CD4-positive, alpha-beta T cell treated with Interleukin-2 at 100 ng/mL for 4 hours (primary cell): ENCODE measurements at regions not wholly inside any gene's neighbourhood (a gene's known extent, or its start where the extent isn't known, plus 50 kb on each side); places are given as distances from the start of the nearest gene placed in this dataset.
"Not testable (repeated sequence)": the region's sequence is repeated elsewhere in the genome, so short reads cannot be mapped to it uniquely, and the experiment has no call there.

Source experiments
- DNase-seq: peaks from one replicate; pipeline ENCODE4 v3.0.0-alpha.2; 2020; ENCODE audit warnings: low spot score

GRCh38 chr18:47407736-47408135 lies 156.3 kb upstream of the SKOR2 start:
- DNase-seq = no peak

- DNase-seq = no peak
Observed at GRCh38 chr18:47404845-47405244, 153.4 kb upstream of the SKOR2 start.

- no peak for DNase-seq
Observed at GRCh38 chr18:47403949-47404348, 152.5 kb upstream of the SKOR2 start.

DNA sequence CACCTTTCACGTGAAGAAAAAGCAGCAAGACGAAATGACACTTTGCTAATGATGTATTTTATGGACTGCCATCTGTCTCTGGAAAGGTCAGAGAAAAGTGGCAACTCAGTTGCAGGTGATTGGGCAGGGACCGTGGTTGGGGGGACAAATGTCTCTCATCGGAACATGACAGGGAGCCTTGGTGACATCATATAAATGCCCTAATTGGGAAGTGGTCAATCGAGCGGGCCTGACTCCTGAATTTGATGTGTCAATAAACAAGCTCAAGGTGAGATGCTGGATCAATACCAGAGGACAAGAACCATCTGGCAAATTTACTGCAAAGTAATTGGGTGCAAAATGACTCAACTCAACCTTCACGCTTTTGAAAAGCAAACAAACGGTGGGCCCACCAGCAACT lies 151.9 kb upstream of the SKOR2 start:
- no peak for DNase-seq

- no peak for DNase-seq
Observed at GRCh38 chr18:47399475-47399874, 148.0 kb upstream of the SKOR2 start.

- DNase-seq = no peak
Observed at GRCh38 chr18:47397671-47398319, 146.3 kb upstream of the SKOR2 start.

DNA sequence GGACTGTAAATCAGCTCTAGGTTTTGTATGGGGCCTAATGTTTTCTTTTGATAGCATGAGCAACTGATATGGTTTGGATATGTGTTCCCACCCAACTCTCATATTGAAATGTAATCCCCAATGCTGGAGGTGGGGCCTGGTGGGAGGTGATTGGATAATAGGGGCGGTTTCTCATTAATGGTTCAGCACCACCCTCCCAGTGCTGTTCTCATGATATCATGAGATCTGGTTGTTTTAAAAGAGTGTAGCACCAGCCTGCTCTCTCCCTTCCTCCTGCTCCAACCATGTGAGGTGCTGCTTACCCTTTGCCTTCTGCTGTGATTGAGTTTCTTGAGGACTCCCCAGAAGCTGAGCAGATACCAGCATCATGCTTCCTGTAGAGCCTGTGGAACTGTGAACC lies 140.2 kb upstream of the SKOR2 start:
- no peak for DNase-seq

GRCh38 chr18:47390410-47391024 lies 139.1 kb upstream of the SKOR2 start:
- no peak for DNase-seq

DNA sequence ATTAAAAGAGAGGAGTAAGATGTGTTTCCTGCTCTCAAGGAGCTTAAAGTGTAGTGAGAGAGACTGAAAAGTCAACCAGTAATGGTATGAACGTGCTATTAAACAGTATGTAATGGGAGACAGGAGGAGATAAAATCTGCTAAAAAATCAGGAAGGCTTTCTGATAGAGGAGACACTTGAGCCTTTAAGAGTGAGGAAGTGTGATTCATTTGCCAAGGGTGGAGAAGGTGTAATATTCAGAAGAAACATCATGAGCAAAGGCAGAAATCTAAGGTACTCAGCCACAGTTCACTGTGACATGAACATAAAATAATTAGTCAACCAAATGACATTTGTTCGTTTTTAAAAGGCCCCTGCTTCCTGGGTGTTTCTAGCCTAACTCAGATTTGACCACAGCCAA lies 137.8 kb upstream of the SKOR2 start:
- DNase-seq = no peak

DNA sequence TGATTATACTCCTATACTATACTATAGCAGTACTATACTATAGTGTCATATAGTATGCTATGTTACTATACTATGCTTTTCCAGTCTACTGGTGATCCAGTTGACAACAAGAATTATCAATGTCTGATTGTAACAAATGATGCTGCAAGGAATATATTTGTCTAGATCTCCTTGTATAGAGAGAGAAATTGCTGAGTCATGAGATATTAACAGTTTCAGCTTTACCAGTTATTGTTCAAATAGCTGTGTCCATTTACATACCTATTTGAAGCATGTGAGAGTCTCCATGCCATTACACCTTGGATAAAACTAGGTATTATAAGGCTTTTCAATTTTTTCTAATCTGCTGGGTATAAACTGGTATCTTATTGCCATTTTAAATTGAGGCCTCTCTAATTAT lies 136.4 kb upstream of the SKOR2 start:
- no peak for DNase-seq

DNA sequence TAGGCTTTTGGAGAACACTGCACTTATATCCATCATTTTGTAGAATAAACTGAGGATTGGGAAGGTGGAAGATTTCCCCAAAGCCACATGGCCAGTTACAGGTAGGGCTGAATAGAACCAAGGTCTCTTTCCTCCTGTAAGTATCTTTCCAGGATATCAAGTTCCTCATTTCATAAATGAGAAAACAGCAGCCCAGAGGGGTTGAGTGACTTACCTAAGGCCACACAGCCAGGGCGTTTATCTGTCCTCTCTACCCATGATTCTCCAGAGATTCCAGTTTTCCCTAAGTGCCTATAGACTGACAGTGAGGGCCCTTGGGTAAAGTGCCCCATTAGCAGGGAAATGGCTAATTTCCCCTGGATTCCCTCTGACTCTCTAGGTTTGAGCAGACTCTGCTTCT lies 132.3 kb upstream of the SKOR2 start:
- no peak for DNase-seq

DNA sequence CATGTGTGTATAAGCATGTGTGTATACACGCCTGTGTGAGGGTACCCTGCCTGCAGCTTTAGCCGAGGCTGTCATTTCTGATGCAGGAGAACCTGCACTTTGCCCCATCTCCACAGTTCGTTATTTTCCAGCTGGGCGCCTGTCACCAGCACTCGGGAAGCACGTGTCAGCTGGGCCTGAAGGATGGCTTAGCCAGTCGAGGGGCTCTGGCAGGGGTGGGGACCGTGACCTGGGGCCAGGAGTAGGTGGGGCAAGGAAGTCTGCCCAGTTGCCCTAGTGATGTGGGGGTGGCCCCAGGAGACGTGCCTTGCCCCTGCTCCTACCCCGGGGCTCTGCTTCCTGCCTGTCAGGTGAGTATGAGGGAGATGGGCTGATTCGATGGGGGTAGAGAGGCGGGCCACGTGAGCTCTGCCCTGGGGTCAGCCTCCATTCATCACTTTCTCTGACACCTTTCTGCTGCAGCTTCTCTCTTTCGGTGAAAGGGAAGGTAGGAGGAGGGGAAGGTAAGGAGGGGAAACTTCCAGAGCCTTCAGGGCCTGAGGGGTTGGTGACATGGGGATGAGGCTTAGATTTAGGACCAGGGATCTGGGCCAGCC lies 130.6 kb upstream of the SKOR2 start:
- DNase-seq = no peak

GRCh38 chr18:47380153-47380552 lies 128.7 kb upstream of the SKOR2 start:
- DNase-seq = no peak

GRCh38 chr18:47373465-47373864 lies 122.0 kb upstream of the SKOR2 start:
- no peak for DNase-seq

DNA sequence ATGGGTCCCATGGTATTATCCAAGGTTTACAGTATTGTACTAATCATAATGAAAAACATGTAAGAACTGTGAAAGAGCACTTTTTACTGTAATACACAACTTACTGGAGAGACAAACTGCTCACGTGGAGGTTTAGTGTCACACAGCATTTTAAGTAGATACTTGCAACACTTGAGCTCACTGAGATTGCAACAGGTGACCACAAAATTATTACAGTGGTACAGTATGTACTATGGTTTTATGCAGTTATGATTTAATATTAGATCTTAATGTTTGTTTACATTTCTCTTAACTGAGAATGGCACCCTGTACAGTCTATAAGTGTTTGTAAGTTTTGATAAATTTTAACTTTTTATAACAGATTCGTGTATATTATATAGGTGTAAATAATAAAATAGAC lies 118.6 kb upstream of the SKOR2 start:
- DNase-seq = no peak

- not testable (repeated sequence) for DNase-seq
Observed at GRCh38 chr18:47354061-47354460, 102.6 kb upstream of the SKOR2 start.

DNA sequence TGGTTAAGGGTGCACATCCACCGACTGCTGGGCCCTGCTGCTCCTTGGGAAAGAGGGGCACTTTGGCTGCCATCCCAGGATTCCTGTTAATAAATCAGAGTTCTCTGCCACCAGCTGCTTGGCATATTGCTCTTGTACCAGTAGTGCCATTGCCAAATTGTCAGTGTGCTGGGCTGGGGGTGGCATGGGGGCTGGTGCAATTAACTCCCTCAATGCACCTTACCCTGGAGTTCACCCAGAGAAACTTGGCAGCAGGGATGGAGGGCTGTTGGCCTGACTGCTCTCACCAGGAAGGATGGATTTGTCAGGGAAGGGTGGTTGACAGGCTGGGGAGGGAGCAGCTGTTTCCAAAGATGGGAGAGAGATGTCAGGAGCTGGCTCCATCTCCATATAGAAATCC lies 94.6 kb upstream of the SKOR2 start:
- DNase-seq = no peak

DNA sequence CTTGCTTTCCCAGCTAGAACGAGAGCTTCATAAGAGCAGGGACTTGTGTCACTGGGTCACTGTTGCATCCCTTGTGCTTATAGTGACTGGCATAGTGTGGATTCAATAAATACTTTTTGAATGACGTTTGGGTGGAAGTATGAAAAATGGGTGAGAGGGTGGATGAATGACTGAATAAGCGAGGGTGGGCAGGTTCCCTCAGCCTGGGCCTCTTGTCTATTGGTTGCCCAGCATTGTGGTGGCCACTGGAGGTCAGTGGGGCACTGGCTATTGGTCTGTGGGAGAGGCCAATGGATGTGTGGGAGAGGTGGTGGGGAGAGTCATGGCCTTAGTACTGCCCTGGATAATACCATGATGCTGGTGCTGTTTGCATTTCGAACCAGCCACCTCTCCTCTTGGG lies 93.8 kb upstream of the SKOR2 start:
- no peak for DNase-seq

GRCh38 chr18:47343291-47343690 lies 91.8 kb upstream of the SKOR2 start:
- DNase-seq = no peak

DNA sequence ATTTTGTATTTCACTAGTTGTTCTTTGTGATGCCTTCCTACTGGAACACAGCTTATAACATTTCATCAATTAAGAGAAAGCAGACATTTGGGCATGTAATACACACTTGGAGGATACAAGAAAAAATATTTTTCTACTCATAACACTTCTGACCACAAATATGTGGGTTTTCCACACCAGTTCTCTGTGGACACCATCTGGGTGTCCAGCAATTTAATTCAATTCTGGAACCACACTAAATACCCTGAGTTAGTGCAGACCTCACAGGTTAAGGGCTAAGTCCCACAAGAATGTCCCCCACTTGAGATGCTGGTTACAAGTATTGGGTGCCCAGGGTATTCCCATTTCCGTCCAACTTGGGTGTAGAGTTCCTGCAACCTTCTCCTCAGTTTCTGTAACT lies 91.1 kb upstream of the SKOR2 start:
- DNase-seq = no peak

DNA sequence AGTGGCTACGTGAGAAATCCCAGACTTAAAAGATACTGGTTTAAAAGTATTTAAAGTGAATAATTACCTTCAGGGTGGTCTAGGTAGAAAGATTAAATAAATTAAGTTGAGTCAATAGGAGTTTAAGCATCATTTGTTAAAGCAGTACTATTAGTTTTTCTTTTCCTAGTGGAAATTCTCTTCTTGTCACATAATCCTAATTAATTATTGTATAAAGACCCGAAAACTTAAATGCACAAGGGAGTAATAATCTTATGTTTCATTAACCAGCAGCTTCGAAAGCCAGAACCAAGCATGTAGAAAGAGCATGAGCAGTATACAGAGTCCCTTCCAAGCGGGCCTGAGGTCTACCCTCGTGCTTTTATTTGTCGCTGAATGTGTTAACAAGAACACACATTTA lies 90.2 kb upstream of the SKOR2 start:
- DNase-seq = no peak

DNA sequence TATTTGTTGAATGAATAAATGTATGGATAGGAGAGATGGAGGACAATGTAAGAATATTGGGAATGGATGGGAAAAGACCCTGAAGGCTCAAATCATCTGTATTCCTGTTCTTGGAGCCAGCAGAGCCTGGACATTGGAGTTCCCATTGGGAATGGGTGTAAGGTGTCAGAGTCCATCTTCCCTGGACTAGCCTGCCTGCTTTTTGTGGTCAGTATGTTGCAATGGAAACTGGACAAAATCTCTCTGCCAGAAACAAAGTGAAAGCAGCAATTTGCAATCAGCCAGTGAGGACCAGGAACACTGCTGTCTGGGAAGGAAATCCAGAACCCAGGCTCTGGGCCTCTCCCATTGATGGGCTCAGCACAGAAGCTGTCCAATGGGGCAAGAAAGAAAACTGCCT lies 83.5 kb upstream of the SKOR2 start:
- no peak for DNase-seq

DNA sequence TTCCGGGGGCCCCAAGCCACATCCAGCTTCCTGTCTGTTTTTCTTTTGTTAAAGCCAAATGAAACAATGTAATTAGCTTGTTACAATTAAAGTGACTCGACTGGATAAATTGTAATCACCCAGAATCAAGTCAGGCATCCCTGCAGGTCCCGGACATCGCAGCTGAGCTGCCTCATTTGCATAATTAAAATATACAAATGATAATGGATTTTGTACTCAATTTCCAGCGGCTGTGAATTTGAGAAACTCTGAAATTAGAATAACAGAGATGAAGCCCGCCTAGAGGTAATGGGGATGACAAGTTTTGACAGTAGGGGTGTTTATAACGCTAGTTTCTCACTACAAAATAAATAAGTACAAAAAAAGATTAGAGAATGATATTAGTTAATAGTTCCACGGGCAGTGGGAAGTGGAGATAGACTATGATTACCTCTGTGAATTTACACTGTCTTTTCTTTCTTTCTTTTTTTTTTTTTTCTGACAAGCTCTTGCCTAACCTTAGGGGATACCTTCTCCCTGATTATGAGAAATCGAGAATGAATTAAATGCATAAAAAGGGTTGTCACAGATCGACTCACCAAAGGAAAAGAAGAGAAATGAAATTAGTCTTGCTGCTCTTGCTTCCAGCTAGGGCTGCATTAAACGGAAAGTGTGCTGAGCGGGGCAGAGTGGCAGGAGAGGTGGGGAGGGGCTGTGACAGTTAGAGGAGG lies 82.6 kb upstream of the SKOR2 start:
- DNase-seq = no peak
